ENCODE measurements at regions not wholly inside any gene's neighbourhood (a gene's known extent, or its start where the extent isn't known, plus 50 kb on each side); places are given as distances from the start of the nearest gene placed in this dataset.

- no peak overlapping the region for H2BK120ac ChIP-seq (replicated peaks; ENCODE audit: low read depth, low read length)
- no peak for FAIRE-seq
- H3K23me2 ChIP-seq (ENCODE audit: low read depth, low read length): no peaks in the 10 kb centered on the region
- no peak overlapping the region for H3K4ac ChIP-seq (replicated peaks; ENCODE audit: insufficient read length, low read depth, low read length)
- no peaks in the 10 kb centered on the region for H3K4me1 ChIP-seq (replicated peaks in 1 of 4; ENCODE audit: control insufficient read depth in 3 of 4, insufficient read depth in 4 of 4, low read length in 3 of 4)
- 0 out of 2 replicates have a peak overlapping the region, but pooled peaks have one; percentile 6 for H2BK20ac ChIP-seq (ENCODE audit: low read length)
- H3K56ac ChIP-seq (replicated peaks; ENCODE audit: insufficient read length, low read depth, low read length): no peak overlapping the region
- H2BK5ac ChIP-seq (ENCODE audit: low read depth, low read length): no peak overlapping the region
- no peak overlapping the region for H3K4me3 ChIP-seq (ENCODE audit: extremely low read depth in 1 of 4, insufficient read depth in 2 of 4, low read depth in 3 of 4, low read length in 4 of 4)
- H3K23ac ChIP-seq (ENCODE audit: insufficient read length): no peak overlapping the region
- 100% methylated on average over 2 of the region's 2 CpGs; no CpG with 5 or more reads in 1 of the 2 experiments for WGBS, 2 experiments (ENCODE audit: extremely low coverage in 1 of 2, insufficient coverage in 1 of 2, insufficient read length in 1 of 2, insufficient replicate concordance in 2 of 2, low coverage in 1 of 2, low lambda C conversion rate in 2 of 2, missing lambda C conversion rate in 1 of 2)
- H3K79me2 ChIP-seq (ENCODE audit: control insufficient read depth in 1 of 2, insufficient read depth in 2 of 2, low read length in 2 of 2): no peaks in the 10 kb centered on the region
- no peak overlapping the region for H2BK15ac ChIP-seq (ENCODE audit: low read length)
- no peak overlapping the region; the same call in 1 of the 2 replicates for H2AFZ ChIP-seq (ENCODE audit: low read length)
- H3K79me1 ChIP-seq (ENCODE audit: low read depth, low read length): no peaks in the 10 kb centered on the region
- H3K9me3 ChIP-seq (ENCODE audit: insufficient read depth in 2 of 2, low read depth in 1 of 2, low read length in 1 of 2): peaks cover 8 to 14% of the 10 kb centered on the region in 2 experiments
- no peak overlapping the region for H3K14ac ChIP-seq (ENCODE audit: insufficient read length)
- no peak overlapping the region for H3K9ac ChIP-seq (replicated peaks in 1 of 4; ENCODE audit: extremely low read depth in 1 of 4, low read depth in 3 of 4, low read length in 3 of 4)
- DNase-seq (ENCODE audit: low read depth in 1 of 2, low spot score in 2 of 2): no peak
- POLR2A ChIA-PET (ENCODE audit: partially characterized antibody): no interaction called here
- H2BK12ac ChIP-seq (ENCODE audit: low read depth, low read length): no peak overlapping the region; the same call in 1 of the 2 replicates
- peak overlapping the region; percentile 45 for H4K91ac ChIP-seq (replicated peaks; ENCODE audit: insufficient read length, low read length)
- no peak overlapping the region for H2AK5ac ChIP-seq (ENCODE audit: low read depth, low read length)
- H3K36me3 ChIP-seq (ENCODE audit: control insufficient read depth in 2 of 4, insufficient read depth in 4 of 4, low read length in 3 of 4): peaks cover 0 to 4% (median 0%) of the 10 kb centered on the region in 4 experiments; a peak in 1 of 8 replicates
- no peak overlapping the region for H4K8ac ChIP-seq (ENCODE audit: extremely low read depth, insufficient read depth, low read length)
- CTCF ChIA-PET (ENCODE audit: partially characterized antibody): no interaction called here
- H3K27me3 ChIP-seq (replicated peaks in 1 of 4; ENCODE audit: control insufficient read depth in 3 of 4, extremely low read depth in 1 of 4, insufficient read depth in 3 of 4, low read length in 3 of 4): no peaks in the 10 kb centered on the region
- H3K4me2 ChIP-seq (ENCODE audit: insufficient read depth in 1 of 2, low read depth in 2 of 2, low read length in 2 of 2): no peak overlapping the region
- no peaks in the 10 kb centered on the region for H4K20me1 ChIP-seq (replicated peaks in 1 of 2; ENCODE audit: control insufficient read depth in 1 of 2, insufficient read depth in 2 of 2, low read length in 2 of 2)
- no peak overlapping the region for H3K27ac ChIP-seq (ENCODE audit: low read depth, low read length)
- no peak overlapping the region for H3K18ac ChIP-seq (ENCODE audit: extremely low read depth, low read length)
- H4K5ac ChIP-seq (ENCODE audit: insufficient read length, low read depth, low read length): no peak overlapping the region
- TF ChIP-seq YY1 (IDR thresholded peaks at IDR 0.05; ENCODE audit: low read depth, low read length) (no peak), TAF7 (optimal IDR thresholded peaks at IDR 0.05; ENCODE audit: borderline replicate concordance, low read depth, low read length) (no peak), E2F6 (IDR thresholded peaks at IDR 0.05) (no peak)
These were observed 630.8 kb upstream of the PIK3C3 start for GRCh38 chr18:41324020-41324791.

All from H1 (cell line).